Activated naive CD4-positive, alpha-beta T cell treated with Interleukin-2 at 50 U/mL for 16 hours (primary cell): ENCODE measurements at regions not wholly inside any gene's neighbourhood (a gene's known extent, or its start where the extent isn't known, plus 50 kb on each side); places are given as distances from the start of the nearest gene placed in this dataset.
"Not testable (repeated sequence)": the region's sequence is repeated elsewhere in the genome, so short reads cannot be mapped to it uniquely, and the experiment has no call there.

ENCODE experiments used
- DNase-seq: peaks from one replicate; pipeline ENCODE4 v3.0.0-alpha.2; 2020

- DNase-seq: no peak
These were observed 197.0 kb downstream of the DLL1 start for GRCh38 chr6:170093658-170094596.

- no peak for DNase-seq
These were observed 197.6 kb downstream of the DLL1 start for GRCh38 chr6:170093276-170093657.

- no peak for DNase-seq
These were observed 198.1 kb downstream of the DLL1 start for GRCh38 chr6:170092826-170093225.

GRCh38 chr6:170091639-170092579 is 199.0 kb downstream of the DLL1 start:
- no peak for DNase-seq

- DNase-seq: no peak
These were observed 199.8 kb downstream of the DLL1 start for GRCh38 chr6:170091000-170091638.

- DNase-seq: no peak
These were observed 200.3 kb downstream of the DLL1 start for GRCh38 chr6:170090561-170090960.

- DNase-seq: no peak
These were observed 200.9 kb downstream of the DLL1 start for GRCh38 chr6:170089963-170090362.

GRCh38 chr6:170088582-170088955 is 202.3 kb downstream of the DLL1 start:
- DNase-seq: no peak

- peak; percentile 53 for DNase-seq
These were observed 202.8 kb downstream of the DLL1 start for GRCh38 chr6:170087941-170088581.

- not testable (repeated sequence) for DNase-seq
These were observed 203.5 kb downstream of the DLL1 start for GRCh38 chr6:170087421-170087780.

- DNase-seq: no peak
These were observed 204.0 kb downstream of the DLL1 start for GRCh38 chr6:170086639-170087420.

- DNase-seq: no peak
These were observed 205.1 kb downstream of the DLL1 start for GRCh38 chr6:170085475-170086401.

GRCh38 chr6:170084166-170084730 is 206.6 kb downstream of the DLL1 start:
- no peak for DNase-seq

- no peak for DNase-seq
These were observed 207.4 kb downstream of the DLL1 start for GRCh38 chr6:170083236-170084051.

GRCh38 chr6:170082531-170083187 is 208.2 kb downstream of the DLL1 start:
- DNase-seq: no peak

- no peak for DNase-seq
These were observed 208.8 kb downstream of the DLL1 start for GRCh38 chr6:170082067-170082466.

GRCh38 chr6:170081556-170081955 is 209.3 kb downstream of the DLL1 start:
- DNase-seq: no peak

- no peak for DNase-seq
These were observed 210.0 kb downstream of the DLL1 start for GRCh38 chr6:170080828-170081371.
